ENCODE measurements at regions not wholly inside any gene's neighbourhood (a gene's known extent, or its start where the extent isn't known, plus 50 kb on each side); places are given as distances from the start of the nearest gene placed in this dataset.

DNA sequence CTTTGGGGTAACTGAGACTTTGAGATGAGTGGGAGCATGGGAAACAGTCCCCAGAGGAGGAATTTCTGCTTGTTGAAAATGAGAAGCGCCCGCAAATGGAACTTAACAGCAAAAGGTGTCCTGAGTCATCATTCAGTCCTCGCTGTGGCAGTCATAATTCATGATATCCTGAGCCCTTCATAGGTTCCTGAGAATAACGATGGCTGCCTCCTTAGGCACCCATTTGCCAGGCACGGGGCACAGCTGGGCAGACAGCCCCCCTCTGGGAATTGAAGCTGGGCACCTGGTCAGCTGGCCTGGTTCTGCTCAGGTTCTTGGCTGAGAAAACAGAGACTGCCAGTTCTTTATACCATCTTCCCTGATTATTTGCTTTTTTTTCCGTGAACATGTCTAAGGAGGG lies 69.8 kb upstream of the EGFLAM start:
- Histone ChIP-seq H3K27ac (ENCODE audit: low read length) (no peak overlapping the region), H3K36me3 (ENCODE audit: control insufficient read depth, insufficient read depth, low read length) (no peaks in the 10 kb centered on the region), H3K4me1 (ENCODE audit: control insufficient read depth, insufficient read depth, low read length) (no peaks in the 10 kb centered on the region), H3K27me3 (ENCODE audit: control insufficient read depth, insufficient read depth, low read length) (peaks cover 6% of the 10 kb centered on the region), H3K9me3 (ENCODE audit: control insufficient read depth, insufficient read depth, low read depth, low read length) (no peaks in the 10 kb centered on the region), H3K4me3 (ENCODE audit: low read depth in 2 of 2, low read length in 2 of 2) (no peak overlapping the region)
- DNase-seq (ENCODE audit: low read depth, low spot score) (no peak), ATAC-seq (no peak)
- BruUV-seq (replicated peaks): no TSS peak
- TF ChIP-seq, protein P1, sequence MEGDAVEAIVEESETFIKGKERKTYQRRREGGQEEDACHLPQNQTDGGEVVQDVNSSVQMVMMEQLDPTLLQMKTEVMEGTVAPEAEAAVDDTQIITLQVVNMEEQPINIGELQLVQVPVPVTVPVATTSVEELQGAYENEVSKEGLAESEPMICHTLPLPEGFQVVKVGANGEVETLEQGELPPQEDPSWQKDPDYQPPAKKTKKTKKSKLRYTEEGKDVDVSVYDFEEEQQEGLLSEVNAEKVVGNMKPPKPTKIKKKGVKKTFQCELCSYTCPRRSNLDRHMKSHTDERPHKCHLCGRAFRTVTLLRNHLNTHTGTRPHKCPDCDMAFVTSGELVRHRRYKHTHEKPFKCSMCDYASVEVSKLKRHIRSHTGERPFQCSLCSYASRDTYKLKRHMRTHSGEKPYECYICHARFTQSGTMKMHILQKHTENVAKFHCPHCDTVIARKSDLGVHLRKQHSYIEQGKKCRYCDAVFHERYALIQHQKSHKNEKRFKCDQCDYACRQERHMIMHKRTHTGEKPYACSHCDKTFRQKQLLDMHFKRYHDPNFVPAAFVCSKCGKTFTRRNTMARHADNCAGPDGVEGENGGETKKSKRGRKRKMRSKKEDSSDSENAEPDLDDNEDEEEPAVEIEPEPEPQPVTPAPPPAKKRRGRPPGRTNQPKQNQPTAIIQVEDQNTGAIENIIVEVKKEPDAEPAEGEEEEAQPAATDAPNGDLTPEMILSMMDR (IDR thresholded peaks at IDR 0.05): no peak
- no peak for TF ChIP-seq SIN3A (IDR thresholded peaks at IDR 0.05; ENCODE audit: borderline replicate concordance, insufficient read depth, low read depth, low read length)
- no peak for TF ChIP-seq POLR2AphosphoS5 (IDR thresholded peaks at IDR 0.05; ENCODE audit: low read depth, low read length)
- no peak for TF ChIP-seq TCF7L2 (IDR thresholded peaks at IDR 0.05; ENCODE audit: low read depth, low read length)
- TF ChIP-seq, protein P2, sequence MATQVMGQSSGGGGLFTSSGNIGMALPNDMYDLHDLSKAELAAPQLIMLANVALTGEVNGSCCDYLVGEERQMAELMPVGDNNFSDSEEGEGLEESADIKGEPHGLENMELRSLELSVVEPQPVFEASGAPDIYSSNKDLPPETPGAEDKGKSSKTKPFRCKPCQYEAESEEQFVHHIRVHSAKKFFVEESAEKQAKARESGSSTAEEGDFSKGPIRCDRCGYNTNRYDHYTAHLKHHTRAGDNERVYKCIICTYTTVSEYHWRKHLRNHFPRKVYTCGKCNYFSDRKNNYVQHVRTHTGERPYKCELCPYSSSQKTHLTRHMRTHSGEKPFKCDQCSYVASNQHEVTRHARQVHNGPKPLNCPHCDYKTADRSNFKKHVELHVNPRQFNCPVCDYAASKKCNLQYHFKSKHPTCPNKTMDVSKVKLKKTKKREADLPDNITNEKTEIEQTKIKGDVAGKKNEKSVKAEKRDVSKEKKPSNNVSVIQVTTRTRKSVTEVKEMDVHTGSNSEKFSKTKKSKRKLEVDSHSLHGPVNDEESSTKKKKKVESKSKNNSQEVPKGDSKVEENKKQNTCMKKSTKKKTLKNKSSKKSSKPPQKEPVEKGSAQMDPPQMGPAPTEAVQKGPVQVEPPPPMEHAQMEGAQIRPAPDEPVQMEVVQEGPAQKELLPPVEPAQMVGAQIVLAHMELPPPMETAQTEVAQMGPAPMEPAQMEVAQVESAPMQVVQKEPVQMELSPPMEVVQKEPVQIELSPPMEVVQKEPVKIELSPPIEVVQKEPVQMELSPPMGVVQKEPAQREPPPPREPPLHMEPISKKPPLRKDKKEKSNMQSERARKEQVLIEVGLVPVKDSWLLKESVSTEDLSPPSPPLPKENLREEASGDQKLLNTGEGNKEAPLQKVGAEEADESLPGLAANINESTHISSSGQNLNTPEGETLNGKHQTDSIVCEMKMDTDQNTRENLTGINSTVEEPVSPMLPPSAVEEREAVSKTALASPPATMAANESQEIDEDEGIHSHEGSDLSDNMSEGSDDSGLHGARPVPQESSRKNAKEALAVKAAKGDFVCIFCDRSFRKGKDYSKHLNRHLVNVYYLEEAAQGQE (IDR thresholded peaks at IDR 0.05; ENCODE audit: insufficient read depth in 1 of 2, low read depth in 2 of 2, low read length in 1 of 2): no peak
- ChIA-PET CTCF (interaction anchor here (0.6 kb wide), 1 partner anchor 637 kb away, joined by 3 read pairs; no protein-coding TSS in a partner anchor), POLR2A (no interaction called here)
- intact Hi-C loops (cut with micrococcal nuclease; ENCODE audit: unreplicated experiment) (loop anchor here (10.0 kb wide), 1 partner anchor 414 kb away; no protein-coding TSS in a partner anchor), in situ Hi-C loops (cut with HindIII; ENCODE audit: low pct_unique_long_range_greater_than_20kb, low sequenced_read_pairs) (no loop called here)

DNA sequence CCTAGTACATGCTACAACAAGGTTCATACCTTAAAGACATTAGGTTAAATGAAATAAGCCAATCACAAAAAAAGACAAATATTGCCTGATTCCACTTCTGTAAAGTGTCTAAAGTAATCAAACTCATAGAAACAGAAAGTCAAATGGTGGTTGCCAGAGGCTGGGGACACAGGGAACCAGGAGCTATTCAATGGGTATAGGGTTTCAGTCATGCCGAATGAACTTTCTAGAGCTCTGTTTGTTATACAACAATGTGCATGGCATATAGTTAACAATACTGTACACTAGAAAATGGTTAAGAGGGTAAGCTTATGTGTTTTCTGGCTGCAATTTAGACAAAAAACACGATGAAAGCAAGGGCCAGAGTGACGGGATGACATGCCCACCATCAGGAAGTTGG lies 70.8 kb upstream of the EGFLAM start:
- DNase-seq (ENCODE audit: low read depth, low spot score) (no peak), ATAC-seq (no peak)
- TF ChIP-seq, protein P1 (IDR thresholded peaks at IDR 0.05): no peak
- TF ChIP-seq TCF7L2 (IDR thresholded peaks at IDR 0.05; ENCODE audit: low read depth, low read length) (no peak), SIN3A (IDR thresholded peaks at IDR 0.05; ENCODE audit: borderline replicate concordance, insufficient read depth, low read depth, low read length) (no peak), POLR2AphosphoS5 (IDR thresholded peaks at IDR 0.05; ENCODE audit: low read depth, low read length) (no peak)
- Histone ChIP-seq H3K36me3 (ENCODE audit: control insufficient read depth, insufficient read depth, low read length) (no peaks in the 10 kb centered on the region), H3K4me1 (ENCODE audit: control insufficient read depth, insufficient read depth, low read length) (no peaks in the 10 kb centered on the region), H3K27ac (ENCODE audit: low read length) (no peak overlapping the region), H3K4me3 (ENCODE audit: low read depth in 2 of 2, low read length in 2 of 2) (no peak overlapping the region), H3K27me3 (ENCODE audit: control insufficient read depth, insufficient read depth, low read length) (peaks cover 3% of the 10 kb centered on the region), H3K9me3 (ENCODE audit: control insufficient read depth, insufficient read depth, low read depth, low read length) (no peaks in the 10 kb centered on the region)
- in situ Hi-C loops (cut with HindIII; ENCODE audit: low pct_unique_long_range_greater_than_20kb, low sequenced_read_pairs) (no loop called here), intact Hi-C loops (cut with micrococcal nuclease; ENCODE audit: unreplicated experiment) (loop anchor here (10.0 kb wide), 1 partner anchor 413 kb away; no protein-coding TSS in a partner anchor)
- no TSS peak for BruUV-seq (replicated peaks)
- CTCF ChIA-PET: no interaction called here
- POLR2A ChIA-PET: no interaction called here
